RWPE2 (cell line): ENCODE measurements at regions not wholly inside any gene's neighbourhood (a gene's known extent, or its start where the extent isn't known, plus 50 kb on each side); places are given as distances from the start of the nearest gene placed in this dataset.

Experiments
- ATAC-seq: fragments of 200-7000 bp; cut with Tn5 transposase; 3 replicates; pipeline ENCODE4 v1.9.1; 2021; ENCODE audit warnings: low read depth
- DNase-seq: peaks from one replicate; pipeline ENCODE4 v3.0.0-alpha.2; 2020; ENCODE audit warnings: low spot score
- H3K27ac ChIP-seq: fragments of 450-650 bp; 2 replicates; pipeline ENCODE4 v1.5.1; 2017; ENCODE audit warnings: mild to moderate bottlenecking; ENCODE audit not compliant: poor library complexity, severe bottlenecking
- H3K27me3 ChIP-seq: fragments of 250-450 bp; sonication (Bioruptor Pico); 2 replicates; pipeline ENCODE4 v1.5.1; 2021; ENCODE audit warnings: mild to moderate bottlenecking, moderate library complexity; ENCODE audit not compliant: insufficient read depth, poor library complexity, severe bottlenecking
- H3K36me3 ChIP-seq: fragments of 250-450 bp; sonication (Bioruptor Pico); 2 replicates; pipeline ENCODE4 v1.5.1; 2020; ENCODE audit warnings: low read depth, mild to moderate bottlenecking, moderate library complexity
- H3K4me1 ChIP-seq: fragments of 250-450 bp; sonication (Bioruptor Pico); 2 replicates; pipeline ENCODE4 v1.5.1; 2021; ENCODE audit warnings: mild to moderate bottlenecking, moderate library complexity; ENCODE audit not compliant: insufficient read depth, poor library complexity, severe bottlenecking
- H3K4me3 ChIP-seq: fragments of 250-450 bp; sonication (Bioruptor Pico); 2 replicates; pipeline ENCODE4 v1.5.1; 2021; ENCODE audit warnings: mild to moderate bottlenecking, moderate library complexity; ENCODE audit not compliant: severe bottlenecking
- H3K9me3 ChIP-seq: fragments of 250-450 bp; sonication (Bioruptor Pico); 2 replicates; pipeline ENCODE4 v1.5.1; 2021; ENCODE audit warnings: mild to moderate bottlenecking, moderate library complexity; ENCODE audit not compliant: severe bottlenecking
- TF ChIP-seq, protein P1 (sequence below): fragments of 450-650 bp; IDR thresholded peaks from one replicate; pipeline ENCODE4 v1.5.1; 2017; ENCODE audit warnings: mild to moderate bottlenecking, moderate library complexity; ENCODE audit not compliant: poor library complexity, severe bottlenecking

DNA sequence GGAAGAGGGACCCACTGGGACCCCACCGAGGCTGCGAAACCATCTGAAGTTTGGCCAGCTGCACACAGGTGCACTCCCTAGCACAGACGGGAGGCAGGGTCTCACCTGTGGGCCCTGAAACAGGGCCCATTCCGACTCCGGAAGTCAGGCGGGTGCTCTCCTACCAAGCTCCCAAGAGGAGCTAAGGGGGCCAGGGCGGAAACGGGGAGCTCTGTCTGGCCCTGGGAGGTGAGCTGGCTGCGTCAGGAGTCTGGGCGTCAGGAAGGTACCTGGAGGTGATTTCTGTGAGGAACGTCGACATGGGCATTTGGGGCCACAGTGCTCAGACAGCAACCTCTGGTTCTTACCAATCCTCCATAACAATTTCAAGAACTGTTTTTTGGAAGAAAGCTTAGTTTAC lies 411.7 kb downstream of the TCERG1L start:
- TF ChIP-seq, protein P1, sequence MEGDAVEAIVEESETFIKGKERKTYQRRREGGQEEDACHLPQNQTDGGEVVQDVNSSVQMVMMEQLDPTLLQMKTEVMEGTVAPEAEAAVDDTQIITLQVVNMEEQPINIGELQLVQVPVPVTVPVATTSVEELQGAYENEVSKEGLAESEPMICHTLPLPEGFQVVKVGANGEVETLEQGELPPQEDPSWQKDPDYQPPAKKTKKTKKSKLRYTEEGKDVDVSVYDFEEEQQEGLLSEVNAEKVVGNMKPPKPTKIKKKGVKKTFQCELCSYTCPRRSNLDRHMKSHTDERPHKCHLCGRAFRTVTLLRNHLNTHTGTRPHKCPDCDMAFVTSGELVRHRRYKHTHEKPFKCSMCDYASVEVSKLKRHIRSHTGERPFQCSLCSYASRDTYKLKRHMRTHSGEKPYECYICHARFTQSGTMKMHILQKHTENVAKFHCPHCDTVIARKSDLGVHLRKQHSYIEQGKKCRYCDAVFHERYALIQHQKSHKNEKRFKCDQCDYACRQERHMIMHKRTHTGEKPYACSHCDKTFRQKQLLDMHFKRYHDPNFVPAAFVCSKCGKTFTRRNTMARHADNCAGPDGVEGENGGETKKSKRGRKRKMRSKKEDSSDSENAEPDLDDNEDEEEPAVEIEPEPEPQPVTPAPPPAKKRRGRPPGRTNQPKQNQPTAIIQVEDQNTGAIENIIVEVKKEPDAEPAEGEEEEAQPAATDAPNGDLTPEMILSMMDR = no peak
- H3K4me3 ChIP-seq = no peak overlapping the region
- peaks cover 2% of the 10 kb centered on the region for H3K9me3 ChIP-seq
- H3K27me3 ChIP-seq = no peaks in the 10 kb centered on the region
- ATAC-seq = no peak
- H3K27ac ChIP-seq = no peak overlapping the region
- no peak for DNase-seq
- H3K36me3 ChIP-seq = no peaks in the 10 kb centered on the region
- H3K4me1 ChIP-seq = no peaks in the 10 kb centered on the region

GRCh38 chr10:130900441-130901160 lies 410.9 kb downstream of the TCERG1L start:
- ATAC-seq = no peak
- Histone ChIP-seq H3K27ac (no peak overlapping the region), H3K9me3 (peaks cover 3% of the 10 kb centered on the region), H3K4me3 (no peak overlapping the region), H3K27me3 (no peaks in the 10 kb centered on the region), H3K4me1 (no peaks in the 10 kb centered on the region), H3K36me3 (no peaks in the 10 kb centered on the region)
- no peak for DNase-seq
- TF ChIP-seq, protein P1 = no peak

DNA sequence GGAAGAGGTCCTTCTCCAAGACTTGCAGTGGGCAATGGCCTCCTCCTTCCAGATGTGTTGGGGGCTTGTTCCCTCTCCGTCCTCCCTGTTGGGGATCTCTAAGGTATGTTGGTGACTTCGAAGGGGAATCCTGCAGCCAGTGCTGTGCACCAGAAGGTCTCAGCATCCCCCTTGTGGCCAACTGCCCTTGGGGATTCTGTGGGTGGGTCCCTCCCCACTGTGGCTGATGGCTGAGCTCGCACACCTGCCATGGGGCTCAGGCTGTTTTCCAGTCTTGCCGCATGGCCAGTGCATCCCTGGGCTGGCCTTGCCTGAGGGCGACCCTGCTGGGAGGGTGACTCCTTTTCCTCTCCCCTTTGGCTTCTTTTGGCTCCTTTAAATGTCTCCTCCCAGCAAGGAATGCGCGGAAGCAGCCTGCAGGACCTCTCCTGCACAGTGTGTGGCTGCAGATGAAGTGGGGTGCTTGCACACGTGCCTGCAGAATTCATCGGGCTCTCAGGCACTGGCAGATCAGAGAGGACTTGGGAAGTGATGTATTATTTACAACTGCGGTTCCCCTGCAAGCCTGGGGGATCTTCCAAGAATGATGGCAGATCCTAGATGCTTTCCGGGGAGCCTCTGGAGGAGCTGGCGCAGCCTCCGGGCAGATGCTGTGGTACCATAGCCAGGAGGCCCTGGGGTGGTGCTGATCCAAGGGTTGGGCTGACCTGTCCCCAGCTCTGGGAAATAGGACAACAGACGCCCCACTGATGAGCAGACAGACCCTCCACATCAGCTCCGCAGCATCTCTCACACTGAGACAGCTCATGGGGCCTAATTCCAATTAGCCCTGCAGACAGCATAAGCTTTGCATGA lies 410.0 kb downstream of the TCERG1L start:
- no peak for DNase-seq
- TF ChIP-seq, protein P1 = no peak

DNA sequence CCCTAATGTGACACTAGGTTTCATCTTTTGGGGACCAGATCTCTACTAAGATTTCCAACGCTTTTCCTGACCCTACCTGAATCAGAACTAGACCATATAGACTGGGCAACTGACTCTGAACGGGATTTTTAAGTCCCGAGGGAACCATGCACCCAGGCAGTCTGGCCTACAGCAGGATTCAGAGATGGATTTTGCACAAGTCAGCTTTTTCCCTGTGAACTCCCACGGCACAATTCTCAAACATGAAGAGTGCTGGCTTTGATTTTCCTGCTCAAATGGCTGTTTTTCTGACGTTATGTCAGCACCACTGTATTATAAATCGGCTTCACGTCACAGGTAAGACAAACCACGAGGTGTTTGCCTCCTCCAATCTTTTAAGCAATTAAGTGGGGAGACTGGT lies 409.1 kb downstream of the TCERG1L start:
- Histone ChIP-seq H3K27me3 (no peaks in the 10 kb centered on the region), H3K36me3 (no peaks in the 10 kb centered on the region), H3K9me3 (peaks cover 3% of the 10 kb centered on the region), H3K4me3 (no peak overlapping the region), H3K4me1 (no peaks in the 10 kb centered on the region), H3K27ac (no peak overlapping the region)
- DNase-seq (no peak), ATAC-seq (no peak)
- TF ChIP-seq, protein P1 = no peak

More for the DNA sequence above, 410.0 kb downstream of the TCERG1L start:
- Histone ChIP-seq H3K4me1 (no peaks in the 10 kb centered on the region), H3K4me3 (no peak overlapping the region), H3K36me3 (no peaks in the 10 kb centered on the region), H3K27ac (no peak overlapping the region), H3K27me3 (no peaks in the 10 kb centered on the region), H3K9me3 (peaks cover 3% of the 10 kb centered on the region)
- no peak for ATAC-seq
